Stimulated activated CD4-positive, alpha-beta T cell treated with anti-CD3 and anti-CD28 coated beads, Interleukin-4, amount 100 ng/mL, for 24 hours (primary cell): ENCODE measurements at regions not wholly inside any gene's neighbourhood (a gene's known extent, or its start where the extent isn't known, plus 50 kb on each side); places are given as distances from the start of the nearest gene placed in this dataset.
A peak's percentile ranks its signal among the peaks of the same experiment; 100 is the strongest.
"Not testable (repeated sequence)": the region's sequence is repeated elsewhere in the genome, so short reads cannot be mapped to it uniquely, and the experiment has no call there.

ENCODE experiments used
- DNase-seq: peaks from one replicate; pipeline ENCODE4 v3.0.0-alpha.2; 2020

- DNase-seq: not testable (repeated sequence)
Measured at GRCh38 chr1:206365271-206365670, 105.0 kb upstream of the IKBKE start.

- not testable (repeated sequence) for DNase-seq
Measured at GRCh38 chr1:206366131-206366530, 104.1 kb upstream of the IKBKE start.

- not testable (repeated sequence) for DNase-seq
Measured at GRCh38 chr1:206366772-206367171, 103.5 kb upstream of the IKBKE start.

GRCh38 chr1:206367955-206368622, 102.2 kb upstream of the IKBKE start:
- not testable (repeated sequence) for DNase-seq

GRCh38 chr1:206374725-206375124, 95.6 kb upstream of the IKBKE start:
- DNase-seq: not testable (repeated sequence)

- not testable (repeated sequence) for DNase-seq
Measured at GRCh38 chr1:206375552-206375951, 94.7 kb upstream of the IKBKE start.

GRCh38 chr1:206378506-206378905, 91.8 kb upstream of the IKBKE start:
- not testable (repeated sequence) for DNase-seq

- DNase-seq: not testable (repeated sequence)
Measured at GRCh38 chr1:206379245-206379644, 91.0 kb upstream of the IKBKE start.

GRCh38 chr1:206380163-206380790, 90.0 kb upstream of the IKBKE start:
- DNase-seq: not testable (repeated sequence)

GRCh38 chr1:206380791-206381610, 89.3 kb upstream of the IKBKE start:
- DNase-seq: not testable (repeated sequence)

- DNase-seq: peak; percentile 31
Measured at GRCh38 chr1:206384029-206384807, 86.1 kb upstream of the IKBKE start.

- not testable (repeated sequence) for DNase-seq
Measured at GRCh38 chr1:206384891-206385290, 85.4 kb upstream of the IKBKE start.

GRCh38 chr1:206387631-206388030, 82.6 kb upstream of the IKBKE start:
- DNase-seq: not testable (repeated sequence)

GRCh38 chr1:206391903-206392302, 78.4 kb upstream of the IKBKE start:
- DNase-seq: not testable (repeated sequence)

- not testable (repeated sequence) for DNase-seq
Measured at GRCh38 chr1:206397501-206397900, 72.8 kb upstream of the IKBKE start.

GRCh38 chr1:206398261-206398660, 72.0 kb upstream of the IKBKE start:
- not testable (repeated sequence) for DNase-seq

GRCh38 chr1:206403612-206404307, 66.5 kb upstream of the IKBKE start:
- not testable (repeated sequence) for DNase-seq

- DNase-seq: not testable (repeated sequence)
Measured at GRCh38 chr1:206404309-206405027, 65.8 kb upstream of the IKBKE start.

- DNase-seq: not testable (repeated sequence)
Measured at GRCh38 chr1:206405282-206405681, 65.0 kb upstream of the IKBKE start.

- not testable (repeated sequence) for DNase-seq
Measured at GRCh38 chr1:206408371-206409288, 61.6 kb upstream of the IKBKE start.
